Natural killer cell (primary cell): ENCODE measurements at regions not wholly inside any gene's neighbourhood (a gene's known extent, or its start where the extent isn't known, plus 50 kb on each side); places are given as distances from the start of the nearest gene placed in this dataset.
A peak's percentile ranks its signal among the peaks of the same experiment; 100 is the strongest.

Source experiments
- ATAC-seq, 3 donors: fragments of 150-1000 bp in 2 of 3; fragments of 200-7000 bp in 1 of 3; cut with Tn5 transposase; 1 replicate in 1 of 3; 2 replicates in 2 of 3; pipeline ENCODE4 v1.10.0; 2021; ENCODE audit warnings: mild to moderate bottlenecking in 2 of 3, moderate library complexity in 2 of 3
- DNase-seq, 2 donors: peaks; one replicate each; pipeline versions ENCODE4 v3.0.0 to v3.0.0-alpha.2; 2013 to 2021; ENCODE audit warnings: mixed read lengths in 1 of 2
- H3K27ac ChIP-seq: one replicate; pipeline ENCODE4 v1.5.1; 2013; ENCODE audit warnings: mild to moderate bottlenecking, low read length
- H3K27me3 ChIP-seq: one replicate; pipeline ENCODE4 v1.6.1; 2013; ENCODE audit warnings: low read length; ENCODE audit not compliant: control insufficient read depth, insufficient read depth
- H3K36me3 ChIP-seq: one replicate; pipeline ENCODE4 v1.6.1; 2013; ENCODE audit warnings: low read length; ENCODE audit not compliant: control insufficient read depth, insufficient read depth
- H3K4me1 ChIP-seq: one replicate; pipeline ENCODE4 v1.6.1; 2013; ENCODE audit warnings: low read length; ENCODE audit not compliant: control insufficient read depth, insufficient read depth
- H3K4me3 ChIP-seq: one replicate; pipeline ENCODE4 v1.5.1; 2013; ENCODE audit warnings: low read length
- H3K9me3 ChIP-seq: one replicate; pipeline ENCODE4 v1.6.1; 2013; ENCODE audit warnings: low read length; ENCODE audit not compliant: control insufficient read depth, insufficient read depth
- H3K27ac Mint-ChIP-seq, 2 donors: one replicate each; pipeline ENCODE4 v1.8.0; 2022; ENCODE audit warnings: mild to moderate bottlenecking in 2 of 2, mixed read lengths in 2 of 2, moderate library complexity in 1 of 2
- H3K27me3 Mint-ChIP-seq, 2 donors: one replicate each; pipeline ENCODE4 v1.8.0; 2022; ENCODE audit warnings: low read depth in 2 of 2, mixed read lengths in 2 of 2
- H3K36me3 Mint-ChIP-seq: one replicate; pipeline ENCODE4 v1.8.0; 2022; ENCODE audit warnings: mixed read lengths
- H3K4me1 Mint-ChIP-seq, 2 donors: one replicate each; pipeline ENCODE4 v1.8.0; 2022; ENCODE audit warnings: mixed read lengths in 2 of 2
- H3K4me3 Mint-ChIP-seq: one replicate; pipeline ENCODE4 v1.8.0; 2022; ENCODE audit warnings: mild to moderate bottlenecking, moderate library complexity, mixed read lengths
- H3K9me3 Mint-ChIP-seq, 2 donors: one replicate each; pipeline ENCODE4 v1.8.0; 2022; ENCODE audit warnings: mixed read lengths in 2 of 2
- CTCF ChIP-seq: fragments of 200-600 bp; IDR thresholded peaks from one replicate; pipeline ENCODE4 v1.8.0; 2022; ENCODE audit warnings: antibody characterized with exemption
- WGBS: methylation state at CpG from one replicate; pipeline ENCODE4 v1.1.7; 2013; ENCODE audit warnings: missing lambda C conversion rate; ENCODE audit not compliant: insufficient coverage; 5-methylcytosine and 5-hydroxymethylcytosine counted together
- intact Hi-C: fragments of 100-400 bp; cut with micrococcal nuclease; formaldehyde crosslinking; loops from one replicate; pipeline ENCODE4 v1.14.2; 2022

DNA sequence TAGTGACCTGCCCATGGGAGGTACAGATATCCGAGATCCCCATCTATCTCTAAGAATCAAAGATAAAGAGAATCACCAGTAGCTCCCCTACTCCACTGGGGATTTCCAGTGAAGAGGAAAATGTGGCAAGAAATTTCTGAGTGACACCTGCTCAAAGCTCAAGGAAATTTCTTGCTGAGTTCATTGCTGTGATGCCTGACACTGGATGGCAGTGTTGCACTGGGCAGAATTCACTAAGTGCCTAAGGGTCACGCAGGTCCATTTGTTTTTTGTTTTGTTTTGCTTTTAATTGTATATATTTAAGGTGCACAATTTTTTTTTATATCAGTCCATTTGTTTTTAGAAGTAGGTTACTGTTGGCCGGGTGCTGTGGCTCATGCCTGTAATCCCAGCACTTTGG, 109.5 kb upstream of the KCNAB1 start:
- Mint-ChIP-seq H3K27ac (no peak overlapping the region), H3K36me3 (no peaks in the 10 kb centered on the region), H3K4me3 (no peak overlapping the region), H3K27me3 (peaks cover 3 to 18% of the 10 kb centered on the region in 2 donors), H3K9me3 (no peaks in the 10 kb centered on the region), H3K4me1 (no peaks in the 10 kb centered on the region)
- Histone ChIP-seq H3K4me1 (no peaks in the 10 kb centered on the region), H3K36me3 (no peaks in the 10 kb centered on the region), H3K4me3 (no peak overlapping the region), H3K27me3 (peaks cover 3% of the 10 kb centered on the region), H3K9me3 (no peaks in the 10 kb centered on the region), H3K27ac (no peak overlapping the region)
- DNase-seq (peak in 1 of 2 donors; percentile 4), ATAC-seq (no peak)
- intact Hi-C loops = no loop called here
- TF ChIP-seq CTCF = no peak
- WGBS = 59% methylated on average over 2 of the region's 3 CpGs

- TF ChIP-seq CTCF = no peak
- Mint-ChIP-seq H3K27me3 (peaks cover 5 to 18% of the 10 kb centered on the region in 2 donors), H3K9me3 (no peaks in the 10 kb centered on the region), H3K27ac (no peak overlapping the region), H3K36me3 (no peaks in the 10 kb centered on the region), H3K4me3 (no peak overlapping the region), H3K4me1 (no peaks in the 10 kb centered on the region)
- no peaks in the 10 kb centered on the region for H3K4me1 ChIP-seq
- H3K27me3 ChIP-seq = peaks cover 3% of the 10 kb centered on the region
- no peaks in the 10 kb centered on the region for H3K9me3 ChIP-seq
- no peak for DNase-seq
- no peak for ATAC-seq
- no peaks in the 10 kb centered on the region for H3K36me3 ChIP-seq
- intact Hi-C loops = no loop called here
- no CpG with 5 or more reads among the region's 4 CpGs for WGBS
- no peak overlapping the region for H3K4me3 ChIP-seq
- no peak overlapping the region for H3K27ac ChIP-seq
These were observed 105.9 kb upstream of the KCNAB1 start for GRCh38 chr3:156014489-156014888.

DNA sequence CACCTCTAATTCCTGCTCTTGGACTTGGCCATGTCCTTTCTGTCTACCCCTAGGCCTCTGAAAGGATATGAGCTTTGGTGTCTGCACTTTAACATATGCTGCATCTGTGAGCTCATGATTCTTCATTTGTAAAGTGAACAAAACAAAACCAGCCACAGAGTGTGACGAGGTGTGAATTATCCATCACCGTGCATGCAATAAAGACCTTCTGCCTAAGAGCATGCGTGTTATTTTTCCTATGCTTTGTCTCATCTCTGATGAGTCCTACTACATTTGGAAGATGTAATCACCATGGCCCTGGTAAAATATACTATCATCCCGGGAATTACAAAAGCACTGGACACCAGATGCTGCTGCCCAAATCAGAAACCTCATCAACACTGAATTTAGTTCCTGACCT, 103.5 kb upstream of the KCNAB1 start:
- ATAC-seq = no peak
- DNase-seq = no peak
- Mint-ChIP-seq H3K27me3 (peaks cover 11 to 13% of the 10 kb centered on the region in 2 donors), H3K4me3 (no peak overlapping the region), H3K36me3 (no peaks in the 10 kb centered on the region), H3K9me3 (no peaks in the 10 kb centered on the region), H3K27ac (no peak overlapping the region), H3K4me1 (no peaks in the 10 kb centered on the region)
- no peaks in the 10 kb centered on the region for H3K9me3 ChIP-seq
- no peak overlapping the region for H3K4me3 ChIP-seq
- 97% methylated on average over 4 of the region's 4 CpGs for WGBS
- intact Hi-C loops = no loop called here
- H3K4me1 ChIP-seq = no peaks in the 10 kb centered on the region
- TF ChIP-seq CTCF = no peak
- H3K27ac ChIP-seq = no peak overlapping the region
- no peaks in the 10 kb centered on the region for H3K36me3 ChIP-seq
- H3K27me3 ChIP-seq = no peaks in the 10 kb centered on the region

GRCh38 chr3:156017352-156018030, 102.9 kb upstream of the KCNAB1 start:
- Histone ChIP-seq H3K27me3 (no peaks in the 10 kb centered on the region), H3K27ac (no peak overlapping the region), H3K36me3 (no peaks in the 10 kb centered on the region), H3K9me3 (no peaks in the 10 kb centered on the region), H3K4me1 (no peaks in the 10 kb centered on the region), H3K4me3 (no peak overlapping the region)
- intact Hi-C loops = no loop called here
- ATAC-seq = no peak
- Mint-ChIP-seq H3K27me3 (peaks cover 7 to 8% of the 10 kb centered on the region in 2 donors), H3K4me3 (no peak overlapping the region), H3K36me3 (no peaks in the 10 kb centered on the region), H3K27ac (no peak overlapping the region), H3K4me1 (no peaks in the 10 kb centered on the region), H3K9me3 (no peaks in the 10 kb centered on the region)
- no peak for TF ChIP-seq CTCF
- DNase-seq = no peak
